H9 (cell line): ENCODE measurements at regions not wholly inside any gene's neighbourhood (a gene's known extent, or its start where the extent isn't known, plus 50 kb on each side); places are given as distances from the start of the nearest gene placed in this dataset.
A peak's percentile ranks its signal among the peaks of the same experiment; 100 is the strongest.

Experiments used
- DNase-seq: peaks from one replicate; pipeline ENCODE4 v3.0.0-alpha.2; 2017
- H2AFZ ChIP-seq: one replicate; pipeline ENCODE4 v1.6.1; 2013; ENCODE audit warnings: mild to moderate bottlenecking, low read length, control low read depth, moderate library complexity
- H2AK5ac ChIP-seq: 2 replicates; pipeline ENCODE4 v1.6.1; 2013; ENCODE audit warnings: low read length, control low read depth, mixed read lengths; ENCODE audit not compliant: insufficient read length
- H2BK120ac ChIP-seq: one replicate; pipeline ENCODE4 v1.6.1; 2013; ENCODE audit warnings: low read depth, mild to moderate bottlenecking, low read length, control low read depth, inconsistent platforms; ENCODE audit not compliant: poor library complexity, severe bottlenecking
- H2BK12ac ChIP-seq: 2 replicates; pipeline ENCODE4 v1.6.1; 2013; ENCODE audit warnings: low read length, control low read depth, mixed read lengths, low read depth; ENCODE audit not compliant: insufficient read length
- H2BK15ac ChIP-seq: 2 replicates; pipeline ENCODE4 v1.6.1; 2013; ENCODE audit warnings: low read depth, low read length, control low read depth
- H2BK20ac ChIP-seq: one replicate; pipeline ENCODE4 v1.6.1; 2013; ENCODE audit warnings: low read depth, mild to moderate bottlenecking, low read length, control low read depth, inconsistent platforms; ENCODE audit not compliant: poor library complexity, severe bottlenecking
- H2BK5ac ChIP-seq: 2 replicates; pipeline ENCODE4 v1.6.1; 2013; ENCODE audit warnings: low read length, control low read depth, mixed read lengths; ENCODE audit not compliant: insufficient read length
- H3K14ac ChIP-seq: 2 replicates; pipeline ENCODE4 v1.6.1; 2013; ENCODE audit warnings: low read length, control low read depth; ENCODE audit not compliant: insufficient read depth
- H3K18ac ChIP-seq: 2 replicates; pipeline ENCODE4 v1.6.1; 2013; ENCODE audit warnings: low read depth, mild to moderate bottlenecking, mixed read lengths, low read length, control low read depth; ENCODE audit not compliant: insufficient read length
- H3K23ac ChIP-seq: 2 replicates; pipeline ENCODE4 v1.6.1; 2013; ENCODE audit warnings: low read length, control low read depth, mixed read lengths, low read depth; ENCODE audit not compliant: insufficient read length
- H3K23me2 ChIP-seq: 2 replicates; pipeline ENCODE4 v1.6.1; 2013; ENCODE audit warnings: low read depth, mild to moderate bottlenecking, mixed read lengths, low read length, control low read depth; ENCODE audit not compliant: insufficient read length, poor library complexity, severe bottlenecking
- H3K27ac ChIP-seq: 2 replicates; pipeline ENCODE4 v1.5.1; 2013; ENCODE audit warnings: low read length, control low read depth, mixed read lengths, low read depth; ENCODE audit not compliant: insufficient read length
- H3K27me3 ChIP-seq: 2 replicates; pipeline ENCODE4 v1.6.1; 2013; ENCODE audit warnings: low read length, control low read depth, inconsistent platforms; ENCODE audit not compliant: insufficient read depth
- H3K4ac ChIP-seq: 2 replicates; pipeline ENCODE4 v1.6.1; 2013; ENCODE audit warnings: low read depth, mild to moderate bottlenecking, control low read depth, inconsistent platforms, low read length, moderate library complexity
- H3K4me1 ChIP-seq: 2 replicates; pipeline ENCODE4 v1.6.1; 2013; ENCODE audit warnings: low read length, control low read depth, inconsistent platforms; ENCODE audit not compliant: insufficient read depth
- H3K4me2 ChIP-seq: 2 replicates; pipeline ENCODE4 v1.6.1; 2013; ENCODE audit warnings: low read length, control low read depth, mixed read lengths; ENCODE audit not compliant: insufficient read length, insufficient read depth
- H3K56ac ChIP-seq: 2 replicates; pipeline ENCODE4 v1.6.1; 2013; ENCODE audit warnings: low read depth, mild to moderate bottlenecking, mixed read lengths, low read length, control low read depth; ENCODE audit not compliant: insufficient read length
- H3K79me1 ChIP-seq: 2 replicates; pipeline ENCODE4 v1.6.1; 2013; ENCODE audit warnings: low read depth, mild to moderate bottlenecking, moderate library complexity, low read length, control low read depth, inconsistent platforms; ENCODE audit not compliant: insufficient read depth, poor library complexity, severe bottlenecking
- H3K79me2 ChIP-seq: 2 replicates; pipeline ENCODE4 v1.6.1; 2013; ENCODE audit warnings: low read length, control low read depth, inconsistent platforms; ENCODE audit not compliant: insufficient read depth
- H3K9ac ChIP-seq: 2 replicates; pipeline ENCODE4 v1.6.1; 2013; ENCODE audit warnings: low read length, control low read depth, mixed read lengths; ENCODE audit not compliant: insufficient read length; ENCODE audit errors: extremely low read depth
- H3K9me3 ChIP-seq: one replicate; pipeline ENCODE4 v1.6.1; 2013; ENCODE audit warnings: low read depth, low read length, inconsistent platforms; ENCODE audit not compliant: control insufficient read depth
- H3T11ph ChIP-seq: one replicate; pipeline ENCODE4 v1.6.1; 2013; ENCODE audit warnings: mild to moderate bottlenecking, low read length, control low read depth, inconsistent platforms
- H4K20me1 ChIP-seq: one replicate; pipeline ENCODE4 v1.6.1; 2013; ENCODE audit not compliant: control insufficient read depth, insufficient read length, insufficient read depth
- H4K5ac ChIP-seq: 2 replicates; pipeline ENCODE4 v1.6.1; 2013; ENCODE audit warnings: low read depth, mild to moderate bottlenecking, mixed read lengths, low read length, control low read depth; ENCODE audit not compliant: insufficient read length
- H4K8ac ChIP-seq: replicated peaks from 2 replicates; pipeline ENCODE4 v1.6.1; 2013; ENCODE audit warnings: low read length, control low read depth, mixed read lengths, low read depth; ENCODE audit not compliant: insufficient read length
- H4K91ac ChIP-seq: 2 replicates; pipeline ENCODE4 v1.6.1; 2013; ENCODE audit warnings: low read depth, mild to moderate bottlenecking, moderate library complexity, mixed read lengths, low read length, control low read depth; ENCODE audit not compliant: insufficient read length
- H3K27ac Mint-ChIP-seq, 3 experiments: 2 replicates in 2 of 3; 3 replicates in 1 of 3; pipeline ENCODE4 v1.8.0; 2020 to 2021; ENCODE audit warnings: mixed read lengths in 3 of 3, mild to moderate bottlenecking in 1 of 3, moderate library complexity in 1 of 3
- H3K27me3 Mint-ChIP-seq: 2 replicates; pipeline ENCODE4 v1.8.0; 2021; ENCODE audit warnings: low read depth, mild to moderate bottlenecking, moderate library complexity, mixed read lengths
- H3K36me3 Mint-ChIP-seq, 3 experiments: 2 replicates in 2 of 3; 3 replicates in 1 of 3; pipeline ENCODE4 v1.8.0; 2020 to 2021; ENCODE audit warnings: low read depth in 3 of 3, mixed read lengths in 3 of 3; ENCODE audit not compliant: insufficient read depth in 1 of 3
- H3K4me1 Mint-ChIP-seq, 2 experiments: 2 replicates each; pipeline ENCODE4 v1.8.0; 2020; ENCODE audit warnings: mixed read lengths in 2 of 2
- H3K4me3 Mint-ChIP-seq, 2 experiments: 2 replicates in 1 of 2; 3 replicates in 1 of 2; pipeline ENCODE4 v1.8.0; 2020 to 2021; ENCODE audit warnings: mild to moderate bottlenecking in 2 of 2, mixed read lengths in 2 of 2, moderate library complexity in 1 of 2
- H3K9me3 Mint-ChIP-seq, 2 experiments: 2 replicates in 1 of 2; 3 replicates in 1 of 2; pipeline ENCODE4 v1.8.0; 2020; ENCODE audit warnings: mild to moderate bottlenecking in 2 of 2, mixed read lengths in 2 of 2, moderate library complexity in 1 of 2
- WGBS: extraction: QIAGEN DNeasy Blood & Tissue Kit; methylation state at CpG from one replicate; pipeline ENCODE4 v1.1.7; 2013; ENCODE audit warnings: missing lambda C conversion rate, low lambda C conversion rate, mixed read lengths; ENCODE audit not compliant: insufficient read length; ENCODE audit errors: extremely low coverage; 5-methylcytosine and 5-hydroxymethylcytosine counted together
- TF ChIP-seq, protein P1 (sequence below): fragments of 200-600 bp; sonication (generic); conservative IDR thresholded peaks from 3 replicates; pipeline ENCODE4 v1.8.0; 2021; ENCODE audit warnings: antibody characterized with exemption, mild to moderate bottlenecking

DNA sequence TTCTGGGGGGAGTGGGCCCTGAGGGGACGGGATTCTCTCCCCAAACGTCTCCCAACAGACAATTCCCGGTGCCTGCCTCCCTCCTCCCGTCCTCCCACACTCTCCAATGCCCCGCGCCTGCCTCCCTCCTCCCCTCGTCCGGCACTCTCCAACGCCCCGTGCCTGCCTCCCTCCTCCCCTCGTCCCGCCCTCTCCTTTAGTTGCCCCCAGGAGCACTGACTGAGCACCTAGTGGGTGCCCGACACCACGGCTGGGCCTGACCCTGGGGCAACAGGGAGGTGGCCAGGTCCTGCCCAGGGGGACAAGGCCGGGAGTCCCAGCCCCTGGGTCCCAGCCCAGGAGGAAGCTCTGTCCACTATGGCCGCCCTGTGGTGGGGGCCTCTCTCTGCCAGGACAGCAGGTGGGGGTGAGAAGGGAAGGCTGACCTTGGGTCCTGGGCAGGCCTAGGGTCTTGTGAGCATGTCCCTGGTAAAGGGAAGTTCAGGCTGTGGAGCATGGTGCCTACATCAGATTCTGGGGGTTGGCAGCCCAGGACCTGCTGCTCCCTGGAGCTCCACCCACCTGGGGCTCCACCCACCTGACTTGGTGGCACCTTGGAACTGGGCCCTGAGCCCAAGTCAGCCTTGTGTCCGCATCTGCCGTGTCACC is 942.3 kb downstream of the BRD1 start:
- no peak overlapping the region for H3K4ac ChIP-seq
- Mint-ChIP-seq H3K27ac (no peak overlapping the region), H3K36me3 (0 out of 7 replicates have a peak, but pooled peaks cover 0 to 2% (median 0%) of the 10 kb centered on the region in 3 experiments), H3K4me3 (no peak overlapping the region), H3K27me3 (peaks cover 10% of the 10 kb centered on the region), H3K4me1 (peaks cover 0 to 5% of the 10 kb centered on the region in 2 experiments; a peak in 1 of 4 replicates), H3K9me3 (no peaks in the 10 kb centered on the region)
- no peaks in the 10 kb centered on the region for H3K27me3 ChIP-seq
- no peak overlapping the region for H3T11ph ChIP-seq
- TF ChIP-seq, protein P1, sequence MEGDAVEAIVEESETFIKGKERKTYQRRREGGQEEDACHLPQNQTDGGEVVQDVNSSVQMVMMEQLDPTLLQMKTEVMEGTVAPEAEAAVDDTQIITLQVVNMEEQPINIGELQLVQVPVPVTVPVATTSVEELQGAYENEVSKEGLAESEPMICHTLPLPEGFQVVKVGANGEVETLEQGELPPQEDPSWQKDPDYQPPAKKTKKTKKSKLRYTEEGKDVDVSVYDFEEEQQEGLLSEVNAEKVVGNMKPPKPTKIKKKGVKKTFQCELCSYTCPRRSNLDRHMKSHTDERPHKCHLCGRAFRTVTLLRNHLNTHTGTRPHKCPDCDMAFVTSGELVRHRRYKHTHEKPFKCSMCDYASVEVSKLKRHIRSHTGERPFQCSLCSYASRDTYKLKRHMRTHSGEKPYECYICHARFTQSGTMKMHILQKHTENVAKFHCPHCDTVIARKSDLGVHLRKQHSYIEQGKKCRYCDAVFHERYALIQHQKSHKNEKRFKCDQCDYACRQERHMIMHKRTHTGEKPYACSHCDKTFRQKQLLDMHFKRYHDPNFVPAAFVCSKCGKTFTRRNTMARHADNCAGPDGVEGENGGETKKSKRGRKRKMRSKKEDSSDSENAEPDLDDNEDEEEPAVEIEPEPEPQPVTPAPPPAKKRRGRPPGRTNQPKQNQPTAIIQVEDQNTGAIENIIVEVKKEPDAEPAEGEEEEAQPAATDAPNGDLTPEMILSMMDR = no peak
- WGBS = no CpG with 5 or more reads among the region's 18 CpGs
- H3K4me2 ChIP-seq = no peak overlapping the region
- no peak overlapping the region for H2BK20ac ChIP-seq
- no peak overlapping the region for H3K56ac ChIP-seq
- no peaks in the 10 kb centered on the region for H3K79me2 ChIP-seq
- no peaks in the 10 kb centered on the region for H4K20me1 ChIP-seq
- no peak overlapping the region for H2AFZ ChIP-seq
- no peak overlapping the region for H2BK15ac ChIP-seq
- H3K27ac ChIP-seq = no peak overlapping the region
- H4K8ac ChIP-seq = no peak overlapping the region
- no peak overlapping the region for H3K18ac ChIP-seq
- H3K23me2 ChIP-seq = no peaks in the 10 kb centered on the region
- no peak overlapping the region for H2AK5ac ChIP-seq
- no peak overlapping the region for H2BK12ac ChIP-seq
- no peak overlapping the region for H2BK120ac ChIP-seq
- peak; percentile 24 for DNase-seq
- no peak overlapping the region for H3K9ac ChIP-seq
- H3K79me1 ChIP-seq = no peaks in the 10 kb centered on the region
- no peak overlapping the region for H3K14ac ChIP-seq
- no peaks in the 10 kb centered on the region for H3K4me1 ChIP-seq
- H2BK5ac ChIP-seq = no peak overlapping the region
- H4K5ac ChIP-seq = no peak overlapping the region
- no peak overlapping the region for H3K23ac ChIP-seq
- no peak overlapping the region for H4K91ac ChIP-seq
- H3K9me3 ChIP-seq = no peaks in the 10 kb centered on the region
